ENCODE measurements at regions not wholly inside any gene's neighbourhood (a gene's known extent, or its start where the extent isn't known, plus 50 kb on each side); places are given as distances from the start of the nearest gene placed in this dataset.
"Not testable (repeated sequence)": the region's sequence is repeated elsewhere in the genome, so short reads cannot be mapped to it uniquely, and the experiment has no call there.

DNA sequence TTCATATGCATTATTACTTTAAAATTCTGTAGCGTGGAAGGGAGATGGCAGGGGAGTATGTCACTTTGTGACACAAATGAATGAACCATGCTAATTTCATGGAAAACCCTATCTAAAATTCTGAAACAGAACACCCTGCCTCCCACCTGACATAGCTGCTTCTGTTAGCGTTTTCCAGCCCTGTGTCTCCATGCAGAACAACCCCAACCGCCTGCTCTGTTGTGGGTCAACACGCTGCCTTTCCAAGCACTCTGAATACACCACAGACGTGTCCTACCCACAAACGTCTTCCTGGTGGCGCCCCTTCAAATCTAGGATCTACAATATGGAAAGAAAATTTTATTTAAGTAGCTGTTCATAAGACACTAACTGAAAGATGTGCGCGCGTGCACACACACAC, 238.6 kb downstream of the TRIML1 start:
- DNase-seq = no peak

DNA sequence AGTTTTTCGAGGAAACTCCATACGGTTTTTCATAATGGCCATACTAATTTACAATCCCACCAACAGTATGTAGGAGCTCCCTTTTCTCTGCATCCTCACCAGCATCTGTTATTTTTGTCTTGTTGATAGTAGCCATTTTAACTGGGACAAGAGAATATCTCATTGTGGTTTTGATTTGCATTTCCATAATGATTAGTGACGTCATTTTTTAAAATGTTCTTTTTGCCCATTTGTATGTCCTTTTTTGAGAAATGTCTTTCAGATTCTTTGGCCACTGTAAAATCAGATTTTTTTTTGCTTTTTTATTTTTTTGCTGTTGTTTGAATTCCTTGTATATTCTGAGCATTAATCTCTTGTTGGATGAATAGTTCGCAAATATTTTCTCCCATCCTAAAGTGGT, 243.9 kb downstream of the TRIML1 start:
- DNase-seq = no peak

DNA sequence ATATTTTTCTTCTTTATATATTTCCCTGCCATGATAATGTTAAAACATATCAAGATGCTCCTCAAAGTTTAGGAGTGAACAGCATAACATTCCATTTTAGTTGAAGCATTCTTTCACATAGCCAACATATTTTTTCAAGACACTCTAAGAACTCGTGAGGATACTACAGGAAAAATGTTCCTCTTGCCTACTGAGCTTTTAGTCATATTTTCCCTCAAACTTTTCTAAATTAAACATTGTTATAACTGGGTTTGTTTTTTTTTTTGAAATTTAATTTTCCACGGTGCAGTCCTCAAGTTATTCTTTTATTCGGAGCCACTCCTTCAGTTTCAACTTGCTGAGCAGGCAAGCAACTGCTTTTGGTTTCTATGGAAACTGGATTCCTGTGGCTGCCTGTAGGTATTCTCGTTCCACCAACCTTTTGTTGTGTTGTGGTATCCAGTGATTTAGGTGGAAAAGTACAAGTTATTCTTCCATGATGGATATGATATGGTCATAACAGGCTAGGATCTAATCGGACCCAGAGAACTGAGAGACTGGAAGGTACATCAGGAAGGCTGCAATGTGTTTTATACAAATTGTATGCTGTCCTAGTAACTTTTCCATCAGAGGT, 248.0 kb downstream of the TRIML1 start:
- no peak for DNase-seq

DNA sequence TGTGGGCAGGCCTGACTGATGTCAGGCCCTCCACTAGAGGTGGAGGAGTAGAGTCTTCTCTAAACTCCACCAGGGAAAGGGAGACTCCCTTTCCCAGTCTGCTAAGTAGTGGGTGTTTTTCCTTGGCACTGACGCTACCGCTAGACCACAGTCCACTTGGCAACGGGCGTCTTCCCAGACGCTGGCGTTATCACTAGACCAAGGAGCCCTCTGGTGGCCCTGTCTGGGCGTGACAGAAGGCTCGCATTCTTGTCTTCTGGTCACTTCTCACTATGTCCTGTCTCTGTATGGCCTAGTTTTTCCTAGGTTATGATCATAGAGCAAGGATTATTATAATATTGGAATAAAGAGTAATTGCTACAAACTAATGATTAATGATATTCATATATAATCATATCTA, 252.1 kb downstream of the TRIML1 start:
- DNase-seq = not testable (repeated sequence)

DNA sequence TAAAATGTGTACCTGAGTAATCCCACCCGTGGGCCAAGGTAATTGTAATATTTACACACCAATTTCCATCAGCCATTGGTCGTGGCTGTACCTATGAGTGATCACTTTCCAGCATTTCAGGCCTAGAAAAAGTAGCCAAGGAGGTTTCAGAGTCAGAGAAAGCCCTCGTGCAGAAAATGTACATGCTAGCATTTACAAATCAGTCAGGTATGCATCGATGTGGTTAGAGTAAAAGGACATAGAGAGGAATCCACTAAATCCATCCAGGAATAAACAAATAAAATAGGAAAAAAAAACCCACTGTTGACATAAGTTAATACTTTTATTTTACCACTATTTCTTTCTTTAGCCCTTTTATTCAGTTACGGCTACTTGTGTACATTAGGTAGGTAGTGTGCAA, 256.8 kb downstream of the TRIML1 start:
- no peak for DNase-seq

DNA sequence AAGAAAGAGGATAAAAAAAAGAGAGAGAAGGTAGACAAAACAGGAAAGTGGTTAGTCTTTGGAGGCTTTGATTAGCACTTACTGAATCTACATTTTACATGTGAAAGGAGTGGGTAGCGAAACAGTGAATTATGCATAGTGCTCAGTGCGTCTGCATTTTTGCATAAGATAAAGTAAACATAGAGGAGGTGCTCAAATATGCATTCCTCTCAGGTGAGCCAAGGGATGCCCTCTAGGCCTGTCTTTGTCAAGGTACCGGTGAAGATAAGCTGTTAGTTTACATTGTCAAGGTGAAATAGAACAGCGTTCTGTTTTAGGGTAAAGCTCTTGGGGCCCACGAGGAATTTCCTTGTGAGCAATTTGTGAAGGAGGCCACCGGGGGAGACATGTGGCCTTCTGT, 260.6 kb downstream of the TRIML1 start:
- no peak for DNase-seq

DNA sequence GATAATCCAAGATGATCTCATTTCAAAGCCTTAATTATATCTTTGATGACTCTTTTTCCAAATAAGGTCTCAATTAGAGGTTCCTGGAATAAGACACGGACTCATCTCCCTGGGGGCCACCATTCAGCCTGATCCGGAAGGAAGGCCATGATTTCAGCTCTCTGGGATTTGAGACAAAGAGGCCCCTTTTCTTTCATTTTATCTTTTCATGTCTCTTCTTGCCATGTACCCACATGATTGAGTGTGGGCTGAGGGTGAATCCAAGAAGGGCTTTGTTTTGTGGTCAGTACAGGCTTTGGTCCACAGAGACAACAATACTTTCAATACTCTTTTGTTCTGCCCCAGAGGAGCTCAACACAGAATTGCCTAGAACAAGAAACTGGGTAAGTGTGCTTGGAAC, 261.2 kb downstream of the TRIML1 start:
- no peak for DNase-seq

DNA sequence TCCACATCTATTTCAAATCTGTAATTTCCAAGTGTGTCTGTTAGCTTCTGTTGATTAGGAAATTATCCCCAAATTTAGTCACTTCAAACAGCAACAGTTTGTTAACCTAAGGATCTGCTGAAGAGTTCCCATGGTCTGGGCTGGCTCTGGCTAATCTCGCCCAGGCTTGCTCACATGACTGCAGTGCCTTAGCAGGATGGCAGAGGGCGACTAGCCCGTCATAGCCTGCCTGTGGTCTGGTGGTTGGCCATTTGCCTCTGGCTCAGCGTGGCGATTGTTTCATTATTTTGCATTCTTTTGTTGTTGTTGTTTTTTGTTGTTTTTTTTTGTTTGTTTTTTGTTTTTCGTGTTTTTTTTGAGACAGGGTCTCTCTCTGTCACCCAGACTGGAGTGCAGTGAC, 264.0 kb downstream of the TRIML1 start:
- no peak for DNase-seq

DNA sequence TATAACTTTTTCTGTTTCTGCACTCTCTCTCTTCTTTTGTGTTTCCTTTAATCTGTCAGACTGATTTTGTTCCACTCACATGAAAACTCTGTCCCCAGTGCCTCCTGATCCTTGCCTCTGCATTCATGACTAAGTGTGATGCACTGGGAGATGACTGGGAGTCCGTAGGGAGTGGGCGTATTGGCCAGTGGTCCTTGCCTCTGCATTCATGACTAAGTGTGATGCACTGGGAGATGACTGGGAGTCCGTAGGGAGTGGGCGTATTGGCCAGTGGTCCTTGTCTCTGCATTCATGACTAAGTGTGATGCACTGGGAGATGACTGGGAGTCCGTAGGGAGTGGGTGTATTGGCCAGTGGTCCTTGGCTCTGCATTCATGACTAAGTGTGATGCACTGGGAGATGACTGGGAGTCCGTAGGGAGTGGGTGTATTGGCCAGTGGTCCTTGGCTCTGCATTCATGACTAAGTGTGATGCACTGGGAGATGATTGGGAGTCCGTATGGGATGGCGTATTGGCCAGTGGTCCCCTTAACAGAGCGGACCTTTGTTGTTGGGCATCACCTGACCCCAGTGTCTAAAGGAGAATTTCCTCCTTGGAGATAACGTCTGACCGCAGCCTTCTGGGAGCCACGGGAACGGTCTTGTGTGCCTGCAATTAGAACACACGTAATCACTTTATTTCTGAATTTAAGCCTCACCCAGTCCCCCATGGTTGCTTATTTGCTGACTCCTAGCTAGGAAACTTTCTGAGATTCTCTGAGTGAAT, 266.0 kb downstream of the TRIML1 start:
- not testable (repeated sequence) for DNase-seq

DNA sequence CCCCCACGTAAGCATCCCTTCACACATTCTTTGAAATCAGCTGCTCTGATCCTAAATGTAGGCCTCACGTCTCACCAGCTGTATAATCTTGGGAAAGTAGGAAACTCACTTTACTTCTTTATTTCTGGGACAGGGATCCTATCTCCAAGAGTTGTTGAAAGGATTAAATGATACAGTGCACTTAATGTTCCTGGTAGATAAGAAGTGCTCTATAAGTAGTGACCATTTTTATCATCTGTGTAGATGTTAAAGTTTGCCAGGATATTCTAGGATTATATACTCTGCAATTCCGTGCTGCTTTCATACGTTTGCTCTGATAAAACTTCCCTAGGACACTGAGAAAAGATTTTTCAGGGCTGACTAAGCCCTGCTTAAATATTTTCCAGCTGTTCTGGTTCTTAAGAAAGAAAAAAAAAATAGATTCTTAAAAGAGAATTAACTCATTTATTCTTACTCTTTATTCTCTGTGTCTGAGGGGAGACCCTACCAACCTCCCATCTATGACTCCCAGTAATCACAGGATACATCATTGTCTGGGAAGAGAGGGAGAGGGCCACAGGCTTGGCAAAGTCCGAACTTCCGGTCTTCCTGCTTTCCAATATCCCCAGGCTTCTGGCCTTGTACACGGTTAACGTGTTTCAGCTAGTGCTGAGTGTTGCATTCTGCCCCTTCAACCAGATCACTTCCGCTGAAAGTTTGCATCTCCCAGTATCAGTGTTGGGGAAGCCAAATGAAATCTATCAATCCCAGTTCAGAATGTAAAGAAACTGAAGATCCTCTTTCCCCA, 269.2 kb downstream of the TRIML1 start:
- no peak for DNase-seq

DNA sequence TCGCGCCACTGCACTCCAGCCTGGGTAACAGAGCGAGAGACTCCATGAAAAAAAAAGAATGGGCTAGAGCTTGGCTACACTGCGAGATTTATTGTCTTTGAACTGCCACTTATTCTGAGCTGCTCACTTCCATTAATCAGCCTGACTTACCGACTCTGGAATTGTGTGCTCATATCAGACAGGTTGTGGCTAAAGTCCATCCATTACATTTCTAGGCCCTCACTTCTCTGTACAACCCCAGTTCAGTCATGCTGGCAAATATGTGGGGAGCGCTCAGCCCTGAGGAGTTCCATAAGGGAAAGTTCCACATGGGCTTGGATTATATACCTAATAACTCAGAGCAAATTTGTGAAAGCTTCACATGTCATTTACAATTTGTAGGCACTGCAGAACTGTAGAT, 270.6 kb downstream of the TRIML1 start:
- DNase-seq = no peak

DNA sequence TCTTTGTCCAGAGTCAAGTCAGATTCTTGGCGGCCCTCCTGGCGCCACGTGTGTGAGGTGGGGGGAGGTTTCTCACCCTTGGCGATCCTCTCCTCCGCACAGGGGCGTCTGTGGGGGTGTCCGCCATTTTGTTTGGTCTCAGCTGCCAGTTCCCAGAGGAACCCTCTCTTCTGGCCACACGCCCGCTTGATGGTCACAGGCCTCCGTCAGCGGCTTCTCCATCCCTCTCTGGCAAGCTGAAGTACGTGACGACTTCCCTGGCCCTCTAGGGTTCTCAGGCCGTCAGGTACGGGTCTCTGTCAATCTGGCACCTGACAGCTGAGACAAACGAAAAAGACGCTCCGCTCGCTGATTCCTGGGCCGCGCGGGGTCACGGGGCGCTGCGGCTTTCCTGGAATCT, 272.6 kb downstream of the TRIML1 start:
- no peak for DNase-seq

DNA sequence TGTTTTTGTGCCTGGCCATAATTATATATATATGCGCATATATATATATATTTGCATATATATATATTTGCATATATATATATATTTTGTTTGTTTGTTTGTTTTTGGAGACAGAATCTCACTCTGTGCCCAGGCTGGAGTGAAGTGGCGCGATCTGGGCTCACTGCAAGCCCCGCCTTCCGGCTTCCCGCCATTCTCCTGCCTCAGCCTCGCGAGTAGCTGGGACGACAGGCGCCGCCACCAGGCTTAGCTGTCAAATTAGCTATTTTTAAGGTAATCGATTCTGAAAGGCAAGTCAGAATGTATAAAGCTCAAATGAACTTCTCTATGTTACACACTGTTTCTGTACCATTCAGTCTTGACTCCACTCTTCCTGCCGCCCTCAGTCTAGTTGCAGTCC, 273.3 kb downstream of the TRIML1 start:
- no peak for DNase-seq

DNA sequence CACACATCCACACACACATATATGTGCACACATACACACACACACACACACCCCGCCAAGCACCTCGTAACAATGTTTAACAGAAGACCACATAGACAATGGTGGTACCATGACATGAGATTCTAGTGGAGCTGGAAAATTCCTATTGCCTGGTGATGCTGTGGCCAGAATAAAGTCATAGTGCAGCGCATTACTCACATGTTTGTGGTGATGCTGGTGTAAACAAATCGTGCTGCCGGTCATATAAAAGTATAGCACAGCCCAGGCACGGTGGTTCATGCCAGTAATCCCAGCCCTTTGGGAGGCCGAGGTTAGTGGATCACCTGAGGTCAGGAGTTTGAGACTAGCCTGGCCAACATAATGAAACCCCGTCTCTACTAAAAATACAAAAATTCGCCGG, 275.2 kb downstream of the TRIML1 start:
- no peak for DNase-seq

DNA sequence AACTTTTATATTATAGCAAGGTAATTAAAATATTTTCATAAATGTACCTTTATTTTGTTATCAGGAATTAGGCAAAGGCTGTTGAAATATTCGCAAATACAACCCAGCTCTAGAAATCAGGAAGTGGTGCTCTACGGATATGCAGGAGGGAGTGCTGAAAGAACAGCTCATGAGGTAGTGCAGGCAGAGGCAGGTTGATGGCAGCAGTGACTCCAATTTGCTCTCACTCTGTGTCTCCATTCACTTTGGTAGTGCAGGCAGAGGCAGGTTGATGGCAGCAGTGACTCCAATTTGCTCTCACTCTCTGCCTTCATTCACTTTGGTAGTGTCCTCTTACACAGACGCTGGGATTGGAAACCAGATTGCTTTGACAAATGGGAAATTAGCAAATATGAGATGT, 277.9 kb downstream of the TRIML1 start:
- no peak for DNase-seq

DNA sequence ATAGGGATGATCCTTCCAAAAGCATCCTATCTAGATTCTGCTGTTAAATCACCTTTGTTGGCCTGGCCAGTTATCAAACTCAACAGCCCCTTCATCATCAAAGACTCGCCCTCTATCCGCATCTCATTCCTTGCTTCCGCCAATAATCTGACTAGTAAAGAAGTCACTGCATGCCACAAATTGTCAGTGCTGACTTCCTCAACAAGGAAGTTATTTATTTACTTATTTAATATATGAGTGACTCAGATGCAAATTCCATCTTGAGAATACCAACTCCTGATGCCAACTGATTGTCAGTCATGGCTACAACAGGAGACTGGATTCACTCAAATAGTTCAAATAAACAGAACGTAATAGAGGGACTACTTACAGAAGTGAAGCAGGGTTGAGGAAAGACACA, 283.8 kb downstream of the TRIML1 start:
- no peak for DNase-seq

DNA sequence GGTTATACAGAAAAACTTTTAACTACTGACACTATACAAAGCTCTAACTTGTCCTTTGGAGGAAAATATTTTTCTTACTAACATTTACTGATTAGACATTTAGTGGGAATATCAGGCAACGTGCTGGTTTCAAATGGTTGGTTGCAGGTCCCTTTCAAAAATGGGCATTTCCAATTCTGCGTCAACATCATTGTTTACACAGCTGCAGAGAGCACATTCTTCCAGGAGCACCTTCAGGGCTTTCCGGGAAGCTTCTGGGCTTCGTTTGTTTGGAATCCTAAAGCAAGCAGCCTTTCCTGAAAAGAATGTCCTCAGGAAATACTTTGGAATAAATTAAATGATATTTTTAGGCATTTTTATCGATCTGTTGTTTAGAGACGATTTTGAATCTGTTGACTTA, 289.7 kb downstream of the TRIML1 start:
- DNase-seq = no peak

DNA sequence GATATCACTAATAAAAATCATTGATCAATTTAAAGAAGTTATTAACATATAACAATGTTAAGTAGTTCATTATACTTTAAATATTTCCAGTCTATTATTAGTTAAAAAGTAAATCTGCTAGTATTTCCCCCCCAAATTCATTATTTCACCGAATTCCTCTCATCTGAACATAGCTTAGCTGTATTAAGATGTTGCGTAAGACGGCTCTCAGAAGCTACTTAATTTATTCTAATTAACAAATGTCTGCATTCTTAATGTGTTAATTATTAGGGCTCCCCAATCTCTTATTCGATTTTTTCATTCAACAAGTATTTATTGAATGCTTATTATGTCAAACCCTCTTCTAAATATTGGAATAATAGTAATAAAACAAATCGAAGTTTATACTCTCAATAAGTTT, 290.7 kb downstream of the TRIML1 start:
- no peak for DNase-seq

DNA sequence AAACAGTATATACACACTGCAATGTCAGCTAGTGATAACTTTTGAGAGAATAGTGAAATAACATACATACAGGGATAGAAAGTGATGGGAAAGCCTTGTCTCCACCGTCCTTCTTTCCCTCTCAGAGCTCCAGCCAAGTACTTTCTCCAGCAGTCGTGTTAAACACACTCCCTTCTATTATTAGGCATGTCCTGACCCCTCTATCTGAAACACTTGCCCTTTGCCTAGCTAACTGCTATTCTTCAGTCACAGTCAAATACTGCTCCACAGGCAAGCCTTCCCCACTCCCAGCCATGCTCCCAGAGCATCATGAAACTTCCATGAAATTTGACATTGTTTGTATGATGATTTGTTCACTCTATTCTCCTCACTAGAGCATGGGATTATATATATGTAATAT, 291.1 kb downstream of the TRIML1 start:
- DNase-seq = no peak

DNA sequence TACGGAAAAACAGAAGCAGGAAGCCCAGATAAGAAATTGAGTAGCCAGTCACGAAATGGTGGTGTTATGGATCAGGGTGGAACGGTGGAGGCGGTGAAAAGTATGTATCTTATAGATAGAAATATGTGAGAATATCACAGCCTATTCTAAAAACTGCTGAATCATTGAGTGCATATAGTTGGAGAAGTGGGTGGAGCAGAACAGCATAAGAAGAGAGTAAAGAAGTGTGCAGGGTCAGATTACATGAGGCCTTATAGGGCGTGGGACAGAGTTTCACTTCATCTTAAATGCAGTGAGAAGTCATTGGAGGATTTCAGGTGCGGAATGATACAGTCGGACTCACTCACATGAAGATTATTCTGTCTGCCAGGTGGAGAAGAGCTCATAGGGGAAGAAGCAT, 293.1 kb downstream of the TRIML1 start:
- DNase-seq = no peak

DNA sequence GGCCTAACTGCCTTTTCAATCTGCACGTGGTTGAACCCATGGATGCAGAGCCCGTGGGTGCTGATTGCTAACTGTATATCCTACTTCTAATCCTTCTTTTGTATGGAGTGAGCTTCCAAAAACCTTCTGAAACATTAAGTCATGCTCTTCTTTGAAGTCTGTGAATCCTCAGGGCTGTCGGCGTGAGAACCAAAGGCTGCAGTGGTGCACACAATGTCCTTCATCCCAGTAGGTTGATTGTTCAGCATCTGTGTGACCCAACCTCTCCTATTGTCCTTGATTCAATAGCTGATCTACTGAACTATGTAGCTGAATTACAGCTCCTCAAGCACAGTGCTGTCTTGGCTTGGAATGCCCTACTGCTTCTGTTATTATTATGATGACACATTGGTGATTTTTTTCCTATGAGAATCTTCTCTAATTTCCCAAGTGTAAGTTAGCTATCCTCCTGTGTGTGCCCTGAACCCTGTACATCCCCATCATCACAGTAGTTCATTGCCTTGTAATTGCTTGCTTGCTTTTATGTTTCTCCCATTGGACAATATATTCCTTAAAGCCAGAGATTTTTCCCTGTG, 294.6 kb downstream of the TRIML1 start:
- no peak for DNase-seq

DNA sequence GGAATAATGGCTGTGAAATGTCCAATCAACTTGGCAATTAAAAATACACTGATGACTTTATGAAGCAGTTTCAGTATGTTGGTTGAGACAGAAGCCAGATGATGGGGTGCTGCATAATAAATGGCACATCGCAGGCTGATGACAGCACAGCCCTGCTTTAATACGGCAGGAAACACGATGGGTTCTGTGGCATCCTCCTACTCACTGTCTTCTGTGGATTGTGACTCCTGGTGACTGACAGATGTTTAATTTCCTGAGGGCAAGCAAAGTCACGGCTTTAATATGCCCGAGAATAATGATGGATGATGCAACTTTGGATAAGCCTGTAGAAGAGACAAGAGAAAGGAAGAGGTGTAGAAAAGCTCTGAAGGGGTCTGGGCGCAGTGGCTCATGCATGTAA, 295.4 kb downstream of the TRIML1 start:
- no peak for DNase-seq

DNA sequence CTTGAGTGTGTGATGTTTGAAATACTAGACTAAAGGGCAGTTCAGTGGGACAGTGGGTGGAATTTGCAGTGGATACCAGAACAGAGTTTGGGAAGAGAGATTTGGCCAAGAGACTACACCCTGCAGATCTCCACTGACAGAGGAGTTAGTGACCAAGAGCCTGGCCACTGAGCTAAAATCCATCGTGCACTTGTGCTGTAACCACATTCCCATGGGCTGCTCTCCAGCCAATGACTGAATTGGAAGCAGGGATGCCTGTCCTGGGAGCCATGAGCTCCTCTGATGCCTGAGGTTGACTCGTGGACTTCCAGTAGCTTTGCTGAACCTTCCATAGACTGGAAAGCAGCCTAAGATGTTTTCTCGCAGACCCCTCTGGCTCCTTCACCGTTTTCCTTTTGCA, 296.1 kb downstream of the TRIML1 start:
- no peak for DNase-seq

DNA sequence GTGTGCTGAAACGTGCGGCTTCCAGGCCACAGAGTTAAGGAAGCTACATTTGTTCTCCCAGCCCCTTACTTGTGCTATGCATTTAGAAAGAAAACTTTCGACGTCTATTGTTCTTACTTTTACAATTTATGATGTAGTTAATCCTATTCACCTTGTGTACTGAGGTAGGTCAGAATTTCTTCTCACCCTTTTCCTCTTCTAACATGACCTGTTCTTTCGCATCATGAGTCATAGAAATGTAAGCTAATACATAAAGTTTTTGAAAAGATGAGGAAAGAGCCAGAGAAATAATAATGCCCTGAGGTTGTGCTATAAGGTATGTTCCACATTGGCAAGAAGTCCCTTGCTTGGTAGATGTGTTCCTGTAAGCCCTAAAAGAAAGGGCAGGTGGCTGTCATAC, 298.3 kb downstream of the TRIML1 start:
- no peak for DNase-seq

Data from GF-D8 (cell line).